ENCODE measurements at regions not wholly inside any gene's neighbourhood (a gene's known extent, or its start where the extent isn't known, plus 50 kb on each side); places are given as distances from the start of the nearest gene placed in this dataset.
"Not testable (repeated sequence)": the region's sequence is repeated elsewhere in the genome, so short reads cannot be mapped to it uniquely, and the experiment has no call there.

- DNase-seq: no peak
These were observed 1016.2 kb upstream of the PCDH20 start for GRCh38 chr13:62431852-62432251.

- DNase-seq: no peak
These were observed 1003.2 kb upstream of the PCDH20 start for GRCh38 chr13:62418872-62419271.

GRCh38 chr13:62418376-62418775 lies 1002.7 kb upstream of the PCDH20 start:
- peak; percentile 4 for DNase-seq

- DNase-seq: no peak
These were observed 992.2 kb upstream of the PCDH20 start for GRCh38 chr13:62407871-62408270.

GRCh38 chr13:62388515-62388914 lies 972.9 kb upstream of the PCDH20 start:
- DNase-seq: no peak

- no peak for DNase-seq
These were observed 972.0 kb upstream of the PCDH20 start for GRCh38 chr13:62387647-62388046.

GRCh38 chr13:62379241-62379640 lies 963.6 kb upstream of the PCDH20 start:
- not testable (repeated sequence) for DNase-seq

GRCh38 chr13:62377838-62378237 lies 962.2 kb upstream of the PCDH20 start:
- DNase-seq: no peak

GRCh38 chr13:62375653-62376052 lies 960.0 kb upstream of the PCDH20 start:
- DNase-seq: no peak

GRCh38 chr13:62371737-62372136 lies 956.1 kb upstream of the PCDH20 start:
- DNase-seq: no peak

- not testable (repeated sequence) for DNase-seq
These were observed 952.3 kb upstream of the PCDH20 start for GRCh38 chr13:62367971-62368370.

- no peak for DNase-seq
These were observed 945.0 kb upstream of the PCDH20 start for GRCh38 chr13:62360609-62361008.

GRCh38 chr13:62358646-62358932 lies 942.9 kb upstream of the PCDH20 start:
- DNase-seq: no peak

- DNase-seq: peak; percentile 8
These were observed 942.4 kb upstream of the PCDH20 start for GRCh38 chr13:62357887-62358645.

GRCh38 chr13:62356977-62357376 lies 941.3 kb upstream of the PCDH20 start:
- no peak for DNase-seq

GRCh38 chr13:62337109-62337880 lies 921.6 kb upstream of the PCDH20 start:
- no peak for DNase-seq

- no peak for DNase-seq
These were observed 920.9 kb upstream of the PCDH20 start for GRCh38 chr13:62336507-62336906.

- no peak for DNase-seq
These were observed 917.8 kb upstream of the PCDH20 start for GRCh38 chr13:62333466-62333865.

- DNase-seq: no peak
These were observed 915.7 kb upstream of the PCDH20 start for GRCh38 chr13:62331384-62331783.

GRCh38 chr13:62327367-62327766 lies 911.7 kb upstream of the PCDH20 start:
- DNase-seq: no peak

- DNase-seq: no peak
These were observed 909.2 kb upstream of the PCDH20 start for GRCh38 chr13:62324842-62325241.

- DNase-seq: no peak
These were observed 906.2 kb upstream of the PCDH20 start for GRCh38 chr13:62321895-62322294.

GRCh38 chr13:62321139-62321538 lies 905.5 kb upstream of the PCDH20 start:
- no peak for DNase-seq

Measured in hindlimb muscle (tissue), 1 donor.